GM23338 (cell line): ENCODE measurements at regions not wholly inside any gene's neighbourhood (a gene's known extent, or its start where the extent isn't known, plus 50 kb on each side); places are given as distances from the start of the nearest gene placed in this dataset.

Experiments used
- ATAC-seq: fragments of 200-7000 bp; cut with Tn5 transposase; 3 replicates; pipeline ENCODE4 v1.9.1; 2020
- DNase-seq: peaks from one replicate; pipeline ENCODE4 v3.0.0-alpha.2; 2015; ENCODE audit warnings: low spot score
- H2AFZ ChIP-seq: fragments of 200-600 bp; sonication (generic); 2 replicates; pipeline ENCODE4 v1.8.0; 2016; ENCODE audit warnings: antibody characterized with exemption, mild to moderate bottlenecking, moderate library complexity
- H3F3A ChIP-seq: fragments of 200-600 bp; sonication (generic); replicated peaks from 2 replicates; pipeline ENCODE4 v1.8.0; 2017; ENCODE audit warnings: antibody characterized with exemption, mixed run types, low read depth
- H3K27ac ChIP-seq: fragments of 200-600 bp; sonication (generic); 2 replicates; pipeline ENCODE4 v1.6.1; 2016; ENCODE audit warnings: low read depth
- H3K27me3 ChIP-seq: fragments of 200-600 bp; sonication (generic); 2 replicates; pipeline ENCODE4 v1.8.0; 2016; ENCODE audit warnings: mild to moderate bottlenecking, mixed run types, moderate library complexity; ENCODE audit not compliant: insufficient read depth
- H3K36me3 ChIP-seq: fragments of 200-600 bp; sonication (generic); 2 replicates; pipeline ENCODE4 v1.8.0; 2016; ENCODE audit warnings: mild to moderate bottlenecking; ENCODE audit not compliant: insufficient read depth
- H3K4me1 ChIP-seq: fragments of 200-600 bp; sonication (generic); 2 replicates; pipeline ENCODE4 v1.8.0; 2016; ENCODE audit warnings: mild to moderate bottlenecking, moderate library complexity; ENCODE audit not compliant: insufficient read depth
- H3K4me2 ChIP-seq: fragments of 200-600 bp; sonication (generic); 2 replicates; pipeline ENCODE4 v1.7.1; 2017; ENCODE audit warnings: mixed run types
- H3K4me3 ChIP-seq: fragments of 200-600 bp; sonication (generic); 2 replicates; pipeline ENCODE4 v1.6.1; 2016; ENCODE audit warnings: mixed run types
- H3K79me2 ChIP-seq: fragments of 200-600 bp; sonication (generic); replicated peaks from 2 replicates; pipeline ENCODE4 v1.8.0; 2017; ENCODE audit warnings: mild to moderate bottlenecking; ENCODE audit not compliant: insufficient read depth
- H3K9me2 ChIP-seq: fragments of 200-600 bp; sonication (generic); 2 replicates; pipeline ENCODE4 v1.8.0; 2017; ENCODE audit not compliant: insufficient read depth
- H4K20me1 ChIP-seq: fragments of 200-600 bp; sonication (generic); replicated peaks from 2 replicates; pipeline ENCODE4 v1.8.0; 2017; ENCODE audit warnings: mild to moderate bottlenecking; ENCODE audit not compliant: insufficient read depth
- H3K27ac Mint-ChIP-seq: 2 replicates; pipeline ENCODE4 v1.8.0; 2020; ENCODE audit warnings: inconsistent platforms, mild to moderate bottlenecking, moderate library complexity, mixed read lengths
- H3K27me3 Mint-ChIP-seq: 3 replicates; pipeline ENCODE4 v1.8.0; 2022; ENCODE audit warnings: low read depth, mild to moderate bottlenecking, moderate library complexity, mixed read lengths, inconsistent platforms; ENCODE audit not compliant: insufficient read depth, poor library complexity
- H3K36me3 Mint-ChIP-seq: 3 replicates; pipeline ENCODE4 v1.8.0; 2021; ENCODE audit warnings: low read depth, mild to moderate bottlenecking, inconsistent platforms, moderate library complexity, mixed read lengths
- H3K4me1 Mint-ChIP-seq: 3 replicates; pipeline ENCODE4 v1.8.0; 2020; ENCODE audit warnings: mild to moderate bottlenecking, inconsistent platforms, mixed read lengths
- H3K4me3 Mint-ChIP-seq: 3 replicates; pipeline ENCODE4 v1.8.0; 2021; ENCODE audit warnings: moderate library complexity, mild to moderate bottlenecking, inconsistent platforms, mixed read lengths
- H3K9me3 Mint-ChIP-seq: 3 replicates; pipeline ENCODE4 v1.8.0; 2020; ENCODE audit warnings: moderate library complexity, mild to moderate bottlenecking, inconsistent platforms, mixed read lengths
- CTCF ChIP-seq, 2 experiments: fragments of 200-600 bp in 1 of 2; sonication (generic) in 1 of 2; conservative IDR thresholded peaks; 2 replicates each; pipeline versions ENCODE4 v1.5.1 to v1.6.1; 2016 to 2017; ENCODE audit warnings: antibody characterized with exemption in 2 of 2, low read depth in 2 of 2, mild to moderate bottlenecking in 2 of 2, moderate library complexity in 1 of 2
- ETS1 ChIP-seq: IDR thresholded peaks from 2 replicates; pipeline ENCODE4 v1.6.1; 2016; ENCODE audit warnings: antibody characterized with exemption
- EZH2 ChIP-seq: fragments of 200-600 bp; sonication (generic); IDR thresholded peaks from one replicate; pipeline ENCODE4 v1.8.0; 2017; ENCODE audit warnings: antibody characterized with exemption, mild to moderate bottlenecking, low read depth; ENCODE audit not compliant: unreplicated experiment
- JUNB ChIP-seq: IDR thresholded peaks from one replicate; pipeline ENCODE4 v1.6.1; 2016; ENCODE audit warnings: antibody characterized with exemption; ENCODE audit not compliant: unreplicated experiment
- POLR2AphosphoS5 ChIP-seq: IDR thresholded peaks from 2 replicates; pipeline ENCODE4 v1.6.1; 2016; ENCODE audit warnings: antibody characterized with exemption, low read depth
- REST ChIP-seq: IDR thresholded peaks from one replicate; pipeline ENCODE4 v1.6.1; 2018; ENCODE audit warnings: antibody characterized with exemption; ENCODE audit not compliant: unreplicated experiment
- STAT1 ChIP-seq: IDR thresholded peaks from one replicate; pipeline ENCODE4 v1.6.1; 2016; ENCODE audit warnings: antibody characterized with exemption; ENCODE audit not compliant: unreplicated experiment
- ZNF114 ChIP-seq: fragments of 250-450 bp; sonication (Bioruptor Pico); IDR thresholded peaks from 2 replicates; pipeline ENCODE4 v1.5.0; 2020; ENCODE audit warnings: mild to moderate bottlenecking, moderate library complexity
- TF ChIP-seq, protein P1 (sequence below): fragments of 250-450 bp; sonication (Bioruptor Pico); IDR thresholded peaks from 2 replicates; pipeline ENCODE4 v1.5.0; 2020; ENCODE audit warnings: mild to moderate bottlenecking, moderate library complexity

DNA sequence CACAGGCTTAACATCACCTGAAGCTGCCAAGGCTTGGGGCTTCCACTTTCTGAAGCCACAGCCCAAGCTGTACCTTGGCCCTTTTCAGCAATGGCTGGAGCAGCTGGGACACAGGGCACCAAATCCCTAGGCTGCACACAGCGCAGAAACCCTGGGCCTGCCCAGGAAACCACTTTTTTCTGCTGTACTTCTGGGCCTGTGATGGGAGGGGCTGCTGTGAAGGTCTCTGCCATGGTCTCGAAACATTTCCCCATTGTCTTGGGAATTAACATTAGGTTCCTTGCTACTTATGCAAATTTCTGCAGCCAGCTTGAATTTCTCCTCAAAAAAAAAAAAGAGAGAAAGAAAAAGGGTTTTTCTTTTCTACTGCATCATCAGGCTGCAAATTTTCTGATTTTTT, 219.1 kb downstream of the RPL10L start (continued):
- no peak for TF ChIP-seq REST

- Mint-ChIP-seq H3K9me3 (peaks cover 26% of the 10 kb centered on the region), H3K36me3 (peaks cover 23% of the 10 kb centered on the region; the same call in 2 of the 3 replicates), H3K27ac (no peak overlapping the region), H3K4me1 (no peaks in the 10 kb centered on the region), H3K27me3 (no peaks in the 10 kb centered on the region), H3K4me3 (no peak overlapping the region)
- no peaks in the 10 kb centered on the region for H3K4me1 ChIP-seq
- no peaks in the 10 kb centered on the region for H4K20me1 ChIP-seq
- no peaks in the 10 kb centered on the region for H3K79me2 ChIP-seq
- no peaks in the 10 kb centered on the region for H3F3A ChIP-seq
- ATAC-seq (no peak), DNase-seq (no peak)
- H3K27me3 ChIP-seq = no peaks in the 10 kb centered on the region
- H3K9me2 ChIP-seq = no peaks in the 10 kb centered on the region
- H2AFZ ChIP-seq = no peak overlapping the region
- no peak overlapping the region for H3K4me2 ChIP-seq
- no peak overlapping the region for H3K27ac ChIP-seq
- no peak overlapping the region for H3K4me3 ChIP-seq
- no peaks in the 10 kb centered on the region for H3K36me3 ChIP-seq
- TF ChIP-seq, protein P1, sequence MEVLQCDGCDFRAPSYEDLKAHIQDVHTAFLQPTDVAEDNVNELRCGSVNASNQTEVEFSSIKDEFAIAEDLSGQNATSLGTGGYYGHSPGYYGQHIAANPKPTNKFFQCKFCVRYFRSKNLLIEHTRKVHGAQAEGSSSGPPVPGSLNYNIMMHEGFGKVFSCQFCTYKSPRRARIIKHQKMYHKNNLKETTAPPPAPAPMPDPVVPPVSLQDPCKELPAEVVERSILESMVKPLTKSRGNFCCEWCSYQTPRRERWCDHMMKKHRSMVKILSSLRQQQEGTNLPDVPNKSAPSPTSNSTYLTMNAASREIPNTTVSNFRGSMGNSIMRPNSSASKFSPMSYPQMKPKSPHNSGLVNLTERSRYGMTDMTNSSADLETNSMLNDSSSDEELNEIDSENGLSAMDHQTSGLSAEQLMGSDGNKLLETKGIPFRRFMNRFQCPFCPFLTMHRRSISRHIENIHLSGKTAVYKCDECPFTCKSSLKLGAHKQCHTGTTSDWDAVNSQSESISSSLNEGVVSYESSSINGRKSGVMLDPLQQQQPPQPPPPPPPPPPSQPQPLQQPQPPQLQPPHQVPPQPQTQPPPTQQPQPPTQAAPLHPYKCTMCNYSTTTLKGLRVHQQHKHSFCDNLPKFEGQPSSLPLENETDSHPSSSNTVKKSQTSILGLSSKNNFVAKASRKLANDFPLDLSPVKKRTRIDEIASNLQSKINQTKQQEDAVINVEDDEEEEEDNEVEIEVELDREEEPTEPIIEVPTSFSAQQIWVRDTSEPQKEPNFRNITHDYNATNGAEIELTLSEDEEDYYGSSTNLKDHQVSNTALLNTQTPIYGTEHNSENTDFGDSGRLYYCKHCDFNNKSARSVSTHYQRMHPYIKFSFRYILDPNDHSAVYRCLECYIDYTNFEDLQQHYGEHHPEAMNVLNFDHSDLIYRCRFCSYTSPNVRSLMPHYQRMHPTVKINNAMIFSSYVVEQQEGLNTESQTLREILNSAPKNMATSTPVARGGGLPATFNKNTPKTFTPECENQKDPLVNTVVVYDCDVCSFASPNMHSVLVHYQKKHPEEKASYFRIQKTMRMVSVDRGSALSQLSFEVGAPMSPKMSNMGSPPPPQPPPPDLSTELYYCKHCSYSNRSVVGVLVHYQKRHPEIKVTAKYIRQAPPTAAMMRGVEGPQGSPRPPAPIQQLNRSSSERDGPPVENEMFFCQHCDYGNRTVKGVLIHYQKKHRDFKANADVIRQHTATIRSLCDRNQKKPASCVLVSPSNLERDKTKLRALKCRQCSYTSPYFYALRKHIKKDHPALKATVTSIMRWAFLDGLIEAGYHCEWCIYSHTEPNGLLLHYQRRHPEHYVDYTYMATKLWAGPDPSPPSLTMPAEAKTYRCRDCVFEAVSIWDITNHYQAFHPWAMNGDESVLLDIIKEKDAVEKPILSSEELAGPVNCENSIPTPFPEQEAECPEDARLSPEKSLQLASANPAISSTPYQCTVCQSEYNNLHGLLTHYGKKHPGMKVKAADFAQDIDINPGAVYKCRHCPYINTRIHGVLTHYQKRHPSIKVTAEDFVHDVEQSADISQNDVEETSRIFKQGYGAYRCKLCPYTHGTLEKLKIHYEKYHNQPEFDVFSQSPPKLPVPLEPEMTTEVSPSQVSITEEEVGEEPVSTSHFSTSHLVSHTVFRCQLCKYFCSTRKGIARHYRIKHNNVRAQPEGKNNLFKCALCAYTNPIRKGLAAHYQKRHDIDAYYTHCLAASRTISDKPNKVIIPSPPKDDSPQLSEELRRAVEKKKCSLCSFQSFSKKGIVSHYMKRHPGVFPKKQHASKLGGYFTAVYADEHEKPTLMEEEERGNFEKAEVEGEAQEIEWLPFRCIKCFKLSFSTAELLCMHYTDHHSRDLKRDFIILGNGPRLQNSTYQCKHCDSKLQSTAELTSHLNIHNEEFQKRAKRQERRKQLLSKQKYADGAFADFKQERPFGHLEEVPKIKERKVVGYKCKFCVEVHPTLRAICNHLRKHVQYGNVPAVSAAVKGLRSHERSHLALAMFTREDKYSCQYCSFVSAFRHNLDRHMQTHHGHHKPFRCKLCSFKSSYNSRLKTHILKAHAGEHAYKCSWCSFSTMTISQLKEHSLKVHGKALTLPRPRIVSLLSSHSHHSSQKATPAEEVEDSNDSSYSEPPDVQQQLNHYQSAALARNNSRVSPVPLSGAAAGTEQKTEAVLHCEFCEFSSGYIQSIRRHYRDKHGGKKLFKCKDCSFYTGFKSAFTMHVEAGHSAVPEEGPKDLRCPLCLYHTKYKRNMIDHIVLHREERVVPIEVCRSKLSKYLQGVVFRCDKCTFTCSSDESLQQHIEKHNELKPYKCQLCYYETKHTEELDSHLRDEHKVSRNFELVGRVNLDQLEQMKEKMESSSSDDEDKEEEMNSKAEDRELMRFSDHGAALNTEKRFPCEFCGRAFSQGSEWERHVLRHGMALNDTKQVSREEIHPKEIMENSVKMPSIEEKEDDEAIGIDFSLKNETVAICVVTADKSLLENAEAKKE (CRISPR knock-in tag) = no peak
- TF ChIP-seq REST = no peak
- no peak for TF ChIP-seq JUNB
- TF ChIP-seq STAT1 = no peak
- TF ChIP-seq CTCF (conservative IDR thresholded peaks at IDR 0.05; ENCODE audit: low read depth in 2 of 2) = no peak
- TF ChIP-seq POLR2AphosphoS5 = no peak
- no peak for TF ChIP-seq ZNF114 (CRISPR knock-in tag)
- no peak for TF ChIP-seq ETS1
- no peak for TF ChIP-seq EZH2
Measured at GRCh38 chr14:46417066-46417465, 234.5 kb downstream of the RPL10L start.
